ENCODE measurements at regions not wholly inside any gene's neighbourhood (a gene's known extent, or its start where the extent isn't known, plus 50 kb on each side); places are given as distances from the start of the nearest gene placed in this dataset.

GRCh38 chr7:157073335-157073734 lies 62.9 kb upstream of the MNX1 start:
- TF ChIP-seq CTCF (IDR thresholded peaks at IDR 0.05 in 8 of 11, conservative IDR thresholded peaks at IDR 0.05 in 3 of 11): no peak
- no peak for TF ChIP-seq POLR2AphosphoS5 (IDR thresholded peaks at IDR 0.05)

Data from spleen (tissue), 7 donors.